Inflammatory macrophage treated with lipopolysaccharide for 1 hour (primary cell): ENCODE measurements at regions not wholly inside any gene's neighbourhood (a gene's known extent, or its start where the extent isn't known, plus 50 kb on each side); places are given as distances from the start of the nearest gene placed in this dataset.
"Not testable (repeated sequence)": the region's sequence is repeated elsewhere in the genome, so short reads cannot be mapped to it uniquely, and the experiment has no call there.

Experiments
- DNase-seq, 2 donors: peaks; one replicate each; pipeline ENCODE4 v3.0.0-alpha.2; 2020 to 2022

GRCh38 chr4:3631544-3632266, 99.5 kb upstream of the LRPAP1 start:
- DNase-seq, result peak; percentile 5 to 18

DNA sequence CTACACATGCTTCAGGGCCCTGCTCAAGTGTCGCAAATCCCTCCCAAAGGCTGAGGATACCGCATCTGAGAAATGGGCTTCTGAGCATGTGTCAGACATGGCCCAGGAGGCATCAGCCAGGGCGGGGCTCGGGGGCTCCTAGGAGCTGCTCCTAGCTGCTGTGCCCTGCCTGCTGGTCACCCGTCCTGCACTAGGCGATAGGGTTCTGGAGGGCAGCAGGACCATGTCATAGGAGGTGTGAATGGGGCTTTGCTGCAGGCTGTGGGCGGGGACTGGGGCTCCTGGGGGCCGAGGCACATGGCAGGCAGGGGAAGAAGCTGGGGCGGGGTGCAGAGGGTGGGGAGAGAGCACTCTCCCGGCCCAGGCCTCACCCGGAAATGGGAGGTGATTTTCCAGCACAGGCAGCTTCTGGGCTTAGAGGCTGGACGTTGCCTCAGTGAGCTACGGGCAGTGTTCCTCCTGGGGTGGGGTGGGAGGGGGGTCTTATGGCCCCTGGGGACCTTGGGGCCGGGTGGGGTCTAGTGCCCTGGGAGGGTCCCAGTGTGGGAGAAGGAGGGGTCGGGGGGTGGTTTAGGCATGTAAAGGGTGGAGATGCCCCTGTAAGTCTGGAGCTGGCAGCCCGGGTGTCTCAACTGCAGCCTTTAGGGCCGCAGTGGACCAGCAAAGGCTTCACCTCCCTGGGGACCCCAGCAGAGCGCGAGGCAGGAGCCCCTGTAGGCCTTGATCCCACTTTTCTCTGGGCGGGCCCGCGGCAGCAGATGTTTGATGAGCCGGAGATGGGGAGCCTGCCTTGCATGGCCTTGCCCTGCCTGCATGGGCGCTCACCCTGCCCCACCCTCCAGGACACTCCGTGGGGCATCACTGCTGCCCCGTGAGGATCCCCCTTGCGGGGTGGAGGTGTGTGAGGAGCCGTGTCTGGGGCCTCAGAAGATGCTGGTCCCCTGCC, 98.6 kb upstream of the LRPAP1 start:
- peak; percentile 2 to 16 for DNase-seq

GRCh38 chr4:3630136-3630597, 97.9 kb upstream of the LRPAP1 start:
- DNase-seq, result no peak

GRCh38 chr4:3629665-3630064, 97.4 kb upstream of the LRPAP1 start:
- no peak for DNase-seq

DNA sequence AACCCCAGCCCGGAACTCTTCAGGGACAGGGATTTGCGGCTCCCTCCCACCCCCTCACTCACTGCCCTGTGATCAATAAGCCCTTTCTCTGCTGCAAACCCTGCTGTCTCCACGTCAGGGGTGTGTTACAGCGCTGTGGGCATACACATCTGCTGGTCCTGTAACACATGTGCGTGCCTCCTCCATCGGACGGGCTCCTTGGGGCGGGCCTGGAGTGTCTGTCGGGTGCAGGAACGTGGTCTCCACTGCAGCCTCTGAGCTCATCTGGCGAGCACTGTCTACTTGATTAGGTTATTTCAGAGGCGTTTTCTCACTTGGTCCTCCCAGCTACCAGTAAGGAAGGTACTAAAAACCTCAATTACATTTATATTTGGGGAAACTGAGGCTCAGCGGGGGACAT, 97.0 kb upstream of the LRPAP1 start:
- not testable (repeated sequence) for DNase-seq

- DNase-seq, result no peak
These were observed 96.6 kb upstream of the LRPAP1 start for GRCh38 chr4:3628868-3629175.

- not testable (repeated sequence) for DNase-seq
These were observed 96.0 kb upstream of the LRPAP1 start for GRCh38 chr4:3627967-3628867.

GRCh38 chr4:3627456-3627855, 95.2 kb upstream of the LRPAP1 start:
- DNase-seq, result not testable (repeated sequence)

DNA sequence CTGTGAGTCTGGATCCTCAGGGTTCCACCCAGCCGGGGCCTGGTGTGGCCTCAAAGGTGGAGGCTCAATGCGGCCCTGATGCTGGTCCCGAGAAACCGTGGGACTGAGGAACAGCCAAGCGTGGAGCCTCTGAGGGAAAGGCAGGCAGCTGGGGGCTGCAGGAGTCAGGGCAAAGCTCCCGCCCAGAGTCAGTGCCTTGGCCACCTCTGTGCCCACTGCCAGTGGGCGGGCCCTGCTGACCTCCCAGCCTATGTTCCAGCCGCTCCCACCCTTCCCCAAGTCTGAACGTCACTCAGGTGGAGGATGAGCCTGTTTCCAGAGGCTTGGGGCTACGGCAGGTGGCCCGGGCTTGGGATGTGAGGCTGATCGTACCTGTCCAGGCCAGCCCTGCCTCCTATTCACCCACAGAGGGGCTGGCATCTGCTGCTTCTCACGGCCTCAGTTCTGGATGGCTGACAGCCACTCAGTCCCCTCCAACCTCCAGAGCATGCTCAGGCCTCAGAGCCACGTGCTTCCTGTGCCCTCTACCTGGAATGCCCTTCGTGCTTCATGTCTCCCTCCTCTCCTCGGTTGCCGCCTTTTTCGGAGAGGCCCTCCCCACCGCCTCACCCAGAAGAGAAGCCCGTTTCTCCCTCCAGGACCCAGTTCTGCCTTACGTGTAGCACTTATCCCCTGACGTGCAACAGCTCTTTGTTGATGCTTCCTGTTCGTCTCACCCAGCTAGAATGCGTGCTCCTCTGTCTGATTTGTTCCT, 94.1 kb upstream of the LRPAP1 start:
- DNase-seq, result not testable (repeated sequence)

DNA sequence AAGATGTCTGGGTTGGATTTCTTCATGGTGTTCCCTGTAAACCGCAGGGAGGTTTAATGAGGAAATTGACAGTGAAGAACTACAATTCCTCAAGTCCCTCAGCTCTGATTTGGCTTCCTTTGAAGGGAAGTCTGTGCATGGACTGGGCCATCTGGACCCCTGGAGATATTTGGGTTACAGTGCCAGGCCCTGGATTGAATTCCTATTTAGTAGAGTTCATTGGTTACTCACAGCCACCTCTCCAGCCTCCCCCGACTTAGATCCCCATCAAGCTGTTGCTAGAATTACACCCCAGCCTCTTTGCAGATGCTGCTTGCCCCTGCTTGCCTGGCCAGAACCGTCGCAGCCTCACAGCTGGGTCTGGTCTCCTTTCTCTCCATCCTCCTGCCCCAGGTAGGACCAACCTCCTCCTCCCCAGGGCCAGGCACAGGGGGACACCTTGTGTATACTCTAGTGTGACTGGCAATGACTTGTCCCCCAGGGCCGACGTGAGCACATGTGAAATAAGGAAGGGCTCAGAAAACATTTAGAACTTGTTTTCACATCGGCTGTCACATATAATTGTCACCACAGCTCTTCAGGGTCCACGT, 93.2 kb upstream of the LRPAP1 start:
- DNase-seq, result not testable (repeated sequence)

- peak; percentile 59 to 75 for DNase-seq
These were observed 91.6 kb upstream of the LRPAP1 start for GRCh38 chr4:3623809-3624329.

DNA sequence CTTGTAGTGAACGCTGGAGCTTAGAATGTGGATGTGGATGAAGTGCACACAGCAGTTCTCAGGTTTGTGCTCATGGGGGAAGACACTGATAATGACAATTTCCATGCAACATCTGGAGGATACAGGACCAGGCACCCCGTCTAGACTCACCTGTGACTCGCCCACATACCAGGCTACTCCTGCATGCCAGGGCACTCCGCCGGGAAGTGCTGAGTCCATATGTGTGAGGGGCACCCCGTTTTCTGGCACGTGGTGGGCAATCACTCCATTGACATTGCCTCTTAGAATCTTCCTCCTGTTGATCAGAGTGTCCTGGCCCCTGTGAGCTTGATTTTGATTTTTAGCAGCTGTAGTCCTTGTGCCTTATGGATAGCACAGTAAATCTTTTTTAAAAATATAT, 90.9 kb upstream of the LRPAP1 start:
- DNase-seq, result no peak

GRCh38 chr4:3620365-3620764, 88.1 kb upstream of the LRPAP1 start:
- not testable (repeated sequence) for DNase-seq

GRCh38 chr4:3619698-3620097, 87.5 kb upstream of the LRPAP1 start:
- DNase-seq, result not testable (repeated sequence)

- not testable (repeated sequence) for DNase-seq
These were observed 86.1 kb upstream of the LRPAP1 start for GRCh38 chr4:3618341-3618740.

DNA sequence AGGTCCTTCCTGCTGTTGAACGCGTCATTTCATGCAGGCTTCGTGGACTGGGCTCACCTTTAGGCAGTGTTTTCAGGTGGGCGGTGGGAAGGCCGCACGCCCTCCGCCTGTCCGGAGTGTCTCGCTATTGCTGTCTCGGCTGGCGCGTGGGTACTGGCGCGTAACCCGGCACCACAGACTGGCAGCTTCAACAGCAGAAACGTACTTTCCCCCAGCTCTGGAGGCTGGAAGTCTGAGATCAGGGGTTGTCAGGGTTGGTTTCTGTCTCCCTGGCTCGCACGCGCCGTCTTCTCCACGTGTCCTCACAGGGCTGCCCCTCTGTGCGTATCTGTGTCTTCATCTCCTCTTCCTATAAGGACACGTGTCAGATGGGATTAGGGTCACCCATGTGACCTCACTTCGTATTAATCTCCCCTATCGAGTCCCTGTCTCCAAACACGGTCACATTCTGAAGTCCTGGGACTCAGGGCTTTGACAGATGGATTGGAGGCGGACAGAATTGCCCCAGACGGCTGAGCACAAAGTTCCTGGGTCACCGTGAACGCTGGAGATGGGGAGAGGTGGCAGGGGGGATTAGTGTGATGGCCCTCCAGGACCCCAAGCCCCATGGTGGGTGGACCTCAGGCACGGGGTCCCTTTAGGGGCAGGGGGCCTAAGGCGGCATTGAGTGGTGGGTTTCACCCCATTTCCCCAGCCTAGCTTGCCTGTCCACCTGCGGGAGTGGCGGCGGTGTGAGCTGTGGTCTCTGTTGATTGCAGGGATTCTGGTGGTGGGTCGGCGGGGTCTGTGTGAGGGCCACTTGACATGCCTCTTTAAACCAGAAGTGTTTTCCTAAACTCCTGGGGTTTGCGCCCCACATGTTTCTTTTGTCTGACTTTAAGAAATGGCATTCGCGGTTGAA, 83.4 kb upstream of the LRPAP1 start:
- no peak for DNase-seq

GRCh38 chr4:3614731-3614980, 82.4 kb upstream of the LRPAP1 start:
- no peak for DNase-seq

- DNase-seq, result no peak
These were observed 81.9 kb upstream of the LRPAP1 start for GRCh38 chr4:3613967-3614730.

DNA sequence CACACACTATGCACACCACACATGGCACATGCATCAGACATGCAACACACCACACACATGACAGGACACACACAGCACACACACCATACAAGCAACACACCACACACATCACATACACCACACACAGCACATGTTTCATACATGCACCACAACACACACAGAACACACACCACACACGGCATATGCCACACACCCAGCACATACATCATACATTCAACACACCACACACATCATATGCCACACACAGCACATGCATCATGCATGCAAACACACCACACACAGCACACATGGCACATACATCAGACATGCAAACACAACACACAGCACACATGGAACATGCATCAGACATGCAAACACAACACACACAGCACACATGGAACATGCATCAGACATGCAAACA, 80.7 kb upstream of the LRPAP1 start:
- DNase-seq, result no peak

DNA sequence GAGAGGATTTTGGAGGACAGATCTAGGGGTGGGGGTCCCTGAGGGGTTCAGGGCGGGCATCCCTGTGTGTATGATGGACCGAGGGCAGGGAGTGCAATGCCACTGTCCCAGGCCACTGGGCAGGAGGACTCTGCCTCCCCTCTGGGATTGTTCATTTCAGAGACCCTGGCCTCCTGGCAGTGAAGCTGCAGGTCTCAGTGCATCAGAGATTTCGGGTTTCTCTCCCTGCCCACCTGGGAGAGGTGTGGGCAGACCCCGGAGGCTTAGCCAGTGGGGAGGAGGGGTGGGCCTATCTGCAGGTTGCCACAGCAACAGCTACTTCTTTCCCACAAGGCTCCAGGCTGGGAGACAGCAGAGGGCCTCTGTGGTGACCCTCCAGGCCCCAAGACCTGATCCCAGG, 80.1 kb upstream of the LRPAP1 start:
- DNase-seq, result no peak
